ENCODE measurements at regions not wholly inside any gene's neighbourhood (a gene's known extent, or its start where the extent isn't known, plus 50 kb on each side); places are given as distances from the start of the nearest gene placed in this dataset.

GRCh38 chr1:83024251-83024767 lies 974.6 kb downstream of the TTLL7 start:
- Histone ChIP-seq H3K27ac (no peak overlapping the region), H3K36me3 (no peaks in the 10 kb centered on the region), H3K4me1 (no peaks in the 10 kb centered on the region), H3K4me3 (no peak overlapping the region), H3K9me3 (peaks cover 0 to 5% of the 10 kb centered on the region in 2 donors), H3K27me3 (no peaks in the 10 kb centered on the region)
- TF ChIP-seq EP300 (IDR thresholded peaks at IDR 0.05; ENCODE audit: low read depth): no peak
- no peak for TF ChIP-seq POLR2AphosphoS5 (IDR thresholded peaks at IDR 0.05)
- no peak for TF ChIP-seq CTCF (IDR thresholded peaks at IDR 0.05)
- TF ChIP-seq POLR2A (IDR thresholded peaks at IDR 0.05): no peak
- 56 to 89% methylated on average over 1 to 2 of the region's 2 CpGs for WGBS, 2 donors (ENCODE audit: low coverage in 1 of 2)
- no peak for DNase-seq
- intact Hi-C loops (cut with DNase I; ENCODE audit: low total_unique reads) (no loop called here), in situ Hi-C loops (cut with MboI; ENCODE audit: low pct_ligation_motif_present in 1 of 4, low pct_unique_long_range_greater_than_20kb in 1 of 4, low sequenced_read_pairs in 3 of 4) (no loop called here)

GRCh38 chr1:83023212-83023611 lies 975.7 kb downstream of the TTLL7 start:
- no peak for TF ChIP-seq CTCF (IDR thresholded peaks at IDR 0.05)
- no peak for TF ChIP-seq POLR2A (IDR thresholded peaks at IDR 0.05)
- no peak for TF ChIP-seq POLR2AphosphoS5 (IDR thresholded peaks at IDR 0.05)
- no peak for TF ChIP-seq EP300 (IDR thresholded peaks at IDR 0.05; ENCODE audit: low read depth)
- Histone ChIP-seq H3K27me3 (no peaks in the 10 kb centered on the region), H3K9me3 (peaks cover 0 to 5% of the 10 kb centered on the region in 2 donors), H3K4me1 (no peaks in the 10 kb centered on the region), H3K36me3 (no peaks in the 10 kb centered on the region), H3K27ac (no peak overlapping the region), H3K4me3 (no peak overlapping the region)
- in situ Hi-C loops (cut with MboI; ENCODE audit: low pct_ligation_motif_present in 1 of 4, low pct_unique_long_range_greater_than_20kb in 1 of 4, low sequenced_read_pairs in 3 of 4) (no loop called here), intact Hi-C loops (cut with DNase I; ENCODE audit: low total_unique reads) (no loop called here)
- DNase-seq: no peak
- 86 to 94% methylated on average over 2 of the region's 2 CpGs for WGBS, 2 donors (ENCODE audit: low coverage in 1 of 2)

DNA sequence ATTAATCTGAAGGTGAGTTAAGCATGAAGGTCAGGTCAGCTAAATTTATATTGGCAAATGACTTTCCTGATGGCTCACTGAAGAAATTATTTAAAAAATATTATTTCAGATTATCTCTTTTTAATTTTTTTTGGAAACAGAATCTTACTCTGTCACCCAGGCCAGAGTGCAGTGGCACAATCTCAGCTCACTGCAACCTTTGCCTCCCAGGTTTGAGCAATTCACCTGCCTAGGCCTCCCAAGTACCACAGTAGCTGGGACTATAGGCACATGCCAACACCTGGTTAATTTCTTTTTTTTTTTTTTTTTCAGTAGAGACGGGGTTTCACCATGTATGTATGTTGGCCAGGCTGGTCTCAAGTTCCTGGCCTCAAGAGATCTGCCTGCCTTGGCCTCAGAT lies 976.7 kb downstream of the TTLL7 start:
- Histone ChIP-seq H3K4me1 (no peaks in the 10 kb centered on the region), H3K4me3 (no peak overlapping the region), H3K27ac (no peak overlapping the region), H3K36me3 (no peaks in the 10 kb centered on the region), H3K27me3 (no peaks in the 10 kb centered on the region), H3K9me3 (peaks cover 0 to 5% of the 10 kb centered on the region in 2 donors)
- DNase-seq: no peak
- intact Hi-C loops (cut with DNase I; ENCODE audit: low total_unique reads) (no loop called here), in situ Hi-C loops (cut with MboI; ENCODE audit: low pct_ligation_motif_present in 1 of 4, low pct_unique_long_range_greater_than_20kb in 1 of 4, low sequenced_read_pairs in 3 of 4) (no loop called here)
- TF ChIP-seq POLR2AphosphoS5 (IDR thresholded peaks at IDR 0.05): no peak
- TF ChIP-seq CTCF (IDR thresholded peaks at IDR 0.05): no peak
- TF ChIP-seq POLR2A (IDR thresholded peaks at IDR 0.05): no peak
- no peak for TF ChIP-seq EP300 (IDR thresholded peaks at IDR 0.05; ENCODE audit: low read depth)
- 83 to 87% methylated on average over 1 of the region's 1 CpG for WGBS, 2 donors (ENCODE audit: low coverage in 1 of 2)

- H3K9me3 ChIP-seq: peaks cover 0 to 5% of the 10 kb centered on the region in 2 donors
- no peaks in the 10 kb centered on the region for H3K4me1 ChIP-seq
- intact Hi-C loops (cut with DNase I; ENCODE audit: low total_unique reads) (no loop called here), in situ Hi-C loops (cut with MboI; ENCODE audit: low pct_ligation_motif_present in 1 of 4, low pct_unique_long_range_greater_than_20kb in 1 of 4, low sequenced_read_pairs in 3 of 4) (no loop called here)
- no peak for DNase-seq
- TF ChIP-seq EP300 (IDR thresholded peaks at IDR 0.05; ENCODE audit: low read depth): no peak
- no peak for TF ChIP-seq POLR2A (IDR thresholded peaks at IDR 0.05)
- TF ChIP-seq POLR2AphosphoS5 (IDR thresholded peaks at IDR 0.05): no peak
- no peak for TF ChIP-seq CTCF (IDR thresholded peaks at IDR 0.05)
- 70 to 73% methylated on average over 4 of the region's 4 CpGs for WGBS, 2 donors (ENCODE audit: low coverage in 1 of 2)
- no peaks in the 10 kb centered on the region for H3K27me3 ChIP-seq
- no peak overlapping the region for H3K27ac ChIP-seq
- no peaks in the 10 kb centered on the region for H3K36me3 ChIP-seq
- H3K4me3 ChIP-seq: no peak overlapping the region
Measured at GRCh38 chr1:83017701-83018100, 981.2 kb downstream of the TTLL7 start.
